BE2C (cell line): ENCODE measurements at regions not wholly inside any gene's neighbourhood (a gene's known extent, or its start where the extent isn't known, plus 50 kb on each side); places are given as distances from the start of the nearest gene placed in this dataset.

ENCODE experiments used
- DNase-seq: peaks from one replicate; pipeline ENCODE4 v3.0.0-alpha.2; 2020
- H3K27me3 ChIP-seq: fragments of 250-450 bp; sonication (Bioruptor Pico); 2 replicates; pipeline ENCODE4 v1.5.1; 2020; ENCODE audit warnings: mild to moderate bottlenecking
- H3K36me3 ChIP-seq: fragments of 250-450 bp; sonication (Bioruptor Pico); 2 replicates; pipeline ENCODE4 v1.5.1; 2020; ENCODE audit warnings: mild to moderate bottlenecking
- H3K4me1 ChIP-seq: fragments of 250-450 bp; sonication (Bioruptor Pico); 2 replicates; pipeline ENCODE4 v1.5.1; 2020
- H3K4me3 ChIP-seq: 2 replicates; pipeline ENCODE4 v1.5.1; 2011; ENCODE audit warnings: low read depth, low read length
- H3K9me3 ChIP-seq: fragments of 250-450 bp; sonication (Bioruptor Pico); 2 replicates; pipeline ENCODE4 v1.5.1; 2020
- CTCF ChIP-seq: IDR thresholded peaks from 2 replicates; pipeline ENCODE4 v1.5.1; 2012; ENCODE audit warnings: mild to moderate bottlenecking, low read depth, low read length

DNA sequence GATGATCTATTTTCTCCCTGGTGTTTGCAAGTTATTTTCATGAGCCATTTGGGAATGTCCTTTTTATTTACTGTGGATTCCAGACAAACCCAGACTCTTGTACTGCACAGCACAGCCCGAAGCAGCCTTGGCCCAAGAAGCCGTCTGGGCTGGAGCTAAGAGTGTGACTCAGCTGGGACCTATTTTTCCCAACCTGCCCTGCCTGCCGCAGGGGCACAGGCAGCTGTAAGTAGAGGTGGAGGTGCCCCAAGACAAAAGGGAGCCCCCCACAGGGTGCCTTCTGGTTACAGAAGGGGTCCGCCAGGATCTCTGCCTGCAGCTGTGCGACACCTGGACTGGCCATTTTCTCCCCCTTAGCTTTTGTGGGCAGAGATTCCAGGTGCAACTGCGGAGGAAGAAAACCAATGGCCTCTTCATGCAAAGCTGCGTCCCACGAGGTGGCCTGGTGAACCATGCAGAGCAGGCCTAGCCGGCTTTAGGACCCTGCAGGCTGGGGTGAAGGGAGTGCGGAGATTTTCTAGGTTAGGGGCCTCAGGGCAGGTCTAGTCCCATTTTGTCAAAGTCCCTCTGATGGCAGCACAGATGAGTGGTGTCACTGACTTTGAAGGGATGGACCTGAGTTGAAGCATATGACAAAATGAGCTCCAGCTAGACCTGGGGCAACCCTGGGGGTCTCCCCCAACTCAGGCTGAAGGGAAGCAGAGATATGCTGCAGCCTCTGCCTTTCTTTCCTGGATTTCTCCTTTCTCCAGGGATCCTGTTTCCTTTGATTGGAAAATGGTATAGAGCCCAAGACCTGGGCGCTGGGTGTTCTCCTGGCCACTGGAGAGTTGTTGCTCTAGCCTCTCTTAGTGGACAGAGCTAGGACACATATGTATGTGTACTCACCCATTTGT, 131.2 kb downstream of the KLF13 start:
- no peak for TF ChIP-seq CTCF

GRCh38 chr15:31458596-31459399, 132.2 kb downstream of the KLF13 start:
- no peaks in the 10 kb centered on the region for H3K27me3 ChIP-seq
- H3K36me3 ChIP-seq: no peaks in the 10 kb centered on the region
- H3K4me1 ChIP-seq: no peaks in the 10 kb centered on the region
- no peak for DNase-seq
- no peak overlapping the region for H3K4me3 ChIP-seq
- TF ChIP-seq CTCF: no peak
- no peaks in the 10 kb centered on the region for H3K9me3 ChIP-seq

More for the DNA sequence above, 131.2 kb downstream of the KLF13 start:
- Histone ChIP-seq H3K9me3 (no peaks in the 10 kb centered on the region), H3K36me3 (no peaks in the 10 kb centered on the region), H3K4me1 (no peaks in the 10 kb centered on the region), H3K27me3 (no peaks in the 10 kb centered on the region), H3K4me3 (no peak overlapping the region)
- no peak for DNase-seq

DNA sequence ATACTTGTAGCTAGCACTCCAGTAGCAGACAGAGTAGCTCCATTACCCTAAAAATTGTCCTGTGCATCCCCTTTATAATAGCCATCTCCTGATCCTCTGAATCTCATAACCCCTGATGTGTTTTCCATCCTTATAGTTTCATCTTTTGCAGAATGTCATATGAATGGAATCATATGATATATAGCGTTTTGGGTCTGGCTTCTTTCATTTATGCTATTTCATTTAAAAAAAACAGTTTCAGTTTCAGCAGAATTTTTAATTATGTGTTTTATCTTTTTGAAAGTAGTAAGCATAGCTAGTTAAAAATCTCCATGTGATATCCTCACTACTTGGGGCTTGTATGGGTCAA, 132.7 kb downstream of the KLF13 start:
- H3K27me3 ChIP-seq: no peaks in the 10 kb centered on the region
- no peak overlapping the region for H3K4me3 ChIP-seq
- no peaks in the 10 kb centered on the region for H3K36me3 ChIP-seq
- no peaks in the 10 kb centered on the region for H3K9me3 ChIP-seq
- no peaks in the 10 kb centered on the region for H3K4me1 ChIP-seq
- DNase-seq: no peak
- no peak for TF ChIP-seq CTCF

DNA sequence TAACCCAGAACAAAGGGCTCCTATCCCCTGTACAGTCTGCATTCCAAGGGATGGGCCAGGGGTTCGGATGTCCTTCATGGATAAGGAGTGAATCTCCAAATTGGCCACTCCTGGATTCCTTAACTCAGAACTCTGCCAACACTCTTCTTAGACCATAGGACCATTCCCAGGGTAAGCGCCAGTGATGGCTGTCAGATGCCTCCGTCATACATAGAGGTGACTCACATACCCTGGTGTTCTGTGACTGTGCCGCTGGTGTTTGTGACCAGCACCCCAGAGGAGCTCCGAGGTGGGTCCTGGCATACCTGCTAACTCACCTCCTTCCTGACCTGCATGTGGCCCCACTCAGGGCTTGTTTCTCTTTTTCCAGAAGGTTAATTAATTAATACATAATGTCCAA, 134.7 kb downstream of the KLF13 start:
- Histone ChIP-seq H3K9me3 (no peaks in the 10 kb centered on the region), H3K4me3 (no peak overlapping the region), H3K36me3 (no peaks in the 10 kb centered on the region), H3K4me1 (no peaks in the 10 kb centered on the region), H3K27me3 (no peaks in the 10 kb centered on the region)
- DNase-seq: no peak
- no peak for TF ChIP-seq CTCF

- H3K9me3 ChIP-seq: no peaks in the 10 kb centered on the region
- no peak for DNase-seq
- no peaks in the 10 kb centered on the region for H3K4me1 ChIP-seq
- H3K4me3 ChIP-seq: no peak overlapping the region
- no peaks in the 10 kb centered on the region for H3K27me3 ChIP-seq
- H3K36me3 ChIP-seq: no peaks in the 10 kb centered on the region
- TF ChIP-seq CTCF: no peak; the same call in 1 of the 2 replicates
Observed at GRCh38 chr15:31461911-31462480, 135.4 kb downstream of the KLF13 start.
